H4 (cell line): ENCODE measurements at regions not wholly inside any gene's neighbourhood (a gene's known extent, or its start where the extent isn't known, plus 50 kb on each side); places are given as distances from the start of the nearest gene placed in this dataset.
A peak's percentile ranks its signal among the peaks of the same experiment; 100 is the strongest.

ENCODE experiments used
- DNase-seq: peaks from one replicate; pipeline ENCODE4 v3.0.0-alpha.2; 2015; ENCODE audit warnings: low spot score

DNA sequence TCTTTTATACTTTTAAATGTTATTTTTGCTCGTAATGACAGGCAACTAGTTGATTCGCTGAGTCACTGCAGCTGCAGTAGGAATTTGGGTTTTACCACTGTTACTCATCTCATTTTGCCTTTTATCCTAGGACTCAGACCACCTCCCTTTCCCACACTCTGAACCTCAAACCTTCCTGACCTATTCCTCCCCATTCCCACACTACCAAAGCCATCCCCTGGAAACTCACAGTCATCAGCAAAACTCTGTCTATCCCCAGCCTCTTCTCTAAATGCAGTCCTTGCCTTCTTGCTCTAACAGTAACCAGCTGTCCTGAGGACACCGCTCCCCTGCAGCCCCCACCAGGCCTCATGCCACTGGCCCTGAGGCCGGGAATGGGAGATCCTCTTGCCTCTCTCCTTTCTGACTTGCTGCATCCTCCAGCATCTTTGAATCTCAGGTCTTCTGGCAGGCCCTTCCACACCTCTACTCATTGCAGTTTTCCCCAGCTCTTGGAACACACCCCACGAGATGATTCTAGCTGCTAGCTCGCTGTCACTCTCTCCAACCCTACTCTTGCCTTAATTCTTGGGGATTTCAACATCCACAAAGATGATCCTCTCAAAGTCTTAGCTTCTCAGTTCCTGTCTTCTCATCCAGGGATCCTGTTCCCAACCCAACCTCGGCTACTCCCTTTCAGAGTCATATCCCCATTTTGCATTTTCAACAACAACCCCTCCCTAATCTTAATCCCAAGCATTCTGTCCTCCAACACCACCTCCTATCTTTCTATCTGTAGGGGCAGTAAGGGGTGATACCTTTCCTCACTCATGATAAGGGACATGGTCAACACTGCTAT is 55.9 kb upstream of the C3orf80 start:
- peak; percentile 73 for DNase-seq

- no peak for DNase-seq
Measured at GRCh38 chr3:160170409-160171370, 54.5 kb upstream of the C3orf80 start.

DNA sequence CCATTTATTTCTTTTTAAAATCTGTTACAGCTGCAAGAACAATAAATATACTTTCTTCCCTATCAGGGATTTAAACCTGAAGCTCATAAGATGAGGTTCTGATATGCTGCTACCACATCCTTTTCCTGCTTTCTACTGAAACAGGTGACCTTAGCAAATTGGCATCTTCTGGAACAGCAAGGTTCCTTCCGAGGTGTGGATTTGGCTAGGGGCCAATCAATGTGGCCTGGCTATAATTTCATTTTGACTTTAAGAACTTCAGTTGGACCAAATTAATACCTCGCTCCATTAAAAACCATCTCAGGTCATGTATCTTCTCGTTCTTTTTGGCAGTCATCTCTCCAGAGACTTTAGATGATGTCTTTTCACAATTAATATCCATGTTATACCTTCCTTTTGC is 53.4 kb upstream of the C3orf80 start:
- DNase-seq: no peak

DNA sequence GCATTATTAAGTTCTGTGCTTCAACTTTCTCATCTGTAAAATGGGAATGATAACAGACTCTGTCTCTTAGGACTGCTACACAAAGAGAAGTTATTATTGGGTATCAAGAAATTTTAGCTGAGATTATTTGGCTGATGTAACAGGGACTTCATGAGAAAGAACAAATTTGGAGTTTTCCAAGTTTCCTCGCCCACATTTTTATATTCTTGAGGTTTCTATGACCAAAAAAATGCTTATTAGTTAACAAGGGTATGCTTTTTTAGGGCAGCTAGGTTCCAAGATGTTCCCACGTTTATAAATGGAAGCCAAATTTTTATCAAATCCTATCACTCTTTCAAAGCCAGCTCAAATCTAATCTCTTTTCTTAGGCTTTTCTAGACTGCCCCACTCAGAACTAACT is 50.6 kb upstream of the C3orf80 start:
- DNase-seq: no peak
